Epithelial cell of esophagus (primary cell): ENCODE measurements at regions not wholly inside any gene's neighbourhood (a gene's known extent, or its start where the extent isn't known, plus 50 kb on each side); places are given as distances from the start of the nearest gene placed in this dataset.
A peak's percentile ranks its signal among the peaks of the same experiment; 100 is the strongest.
"Not testable (repeated sequence)": the region's sequence is repeated elsewhere in the genome, so short reads cannot be mapped to it uniquely, and the experiment has no call there.

ENCODE experiments used
- DNase-seq: peaks from one replicate; pipeline ENCODE4 v3.0.0; 2010; ENCODE audit warnings: low read depth
- H3K4me3 ChIP-seq: 2 replicates; pipeline ENCODE4 v1.5.1; 2011; ENCODE audit warnings: mild to moderate bottlenecking, low read length, control low read depth
- CTCF ChIP-seq: IDR thresholded peaks from 2 replicates; pipeline ENCODE4 v1.5.1; 2011; ENCODE audit warnings: low read depth, mild to moderate bottlenecking, low read length, control low read depth, inconsistent platforms; ENCODE audit not compliant: insufficient read depth; ENCODE audit errors: missing control alignments

GRCh38 chr15:53891862-53892261 is 86.4 kb upstream of the UNC13C start:
- peak; percentile 56 for TF ChIP-seq CTCF
- DNase-seq, result peak; percentile 56
- not testable (repeated sequence) for H3K4me3 ChIP-seq

- TF ChIP-seq CTCF, result no peak
- no peak overlapping the region for H3K4me3 ChIP-seq
- DNase-seq, result peak; percentile 59
Observed at GRCh38 chr15:53884441-53884840, 93.8 kb upstream of the UNC13C start.

- no peak overlapping the region for H3K4me3 ChIP-seq
- peak; percentile 60 for DNase-seq
- TF ChIP-seq CTCF, result no peak
Observed at GRCh38 chr15:53882311-53882710, 95.9 kb upstream of the UNC13C start.

GRCh38 chr15:53880357-53880756 is 97.9 kb upstream of the UNC13C start:
- TF ChIP-seq CTCF, result no peak
- DNase-seq, result no peak

GRCh38 chr15:53875711-53876110 is 102.5 kb upstream of the UNC13C start:
- TF ChIP-seq CTCF, result no peak
- no peak for DNase-seq
- no peak overlapping the region for H3K4me3 ChIP-seq

More at GRCh38 chr15:53880357-53880756, 97.9 kb upstream of the UNC13C start:
- H3K4me3 ChIP-seq, result no peak overlapping the region

- H3K4me3 ChIP-seq, result no peak overlapping the region
- TF ChIP-seq CTCF, result peak; percentile 13
- no peak for DNase-seq
Observed at GRCh38 chr15:53875139-53875538, 103.1 kb upstream of the UNC13C start.

- TF ChIP-seq CTCF, result no peak
- H3K4me3 ChIP-seq, result no peak overlapping the region
- DNase-seq, result peak; percentile 35
Observed at GRCh38 chr15:53872410-53872809, 105.8 kb upstream of the UNC13C start.
